Thoracic aorta (tissue), 2 donors: ENCODE measurements at regions not wholly inside any gene's neighbourhood (a gene's known extent, or its start where the extent isn't known, plus 50 kb on each side); places are given as distances from the start of the nearest gene placed in this dataset.

ENCODE experiments used
- ATAC-seq: fragments of 150-250 bp; one replicate; pipeline ENCODE4 v1.8.0; 2017; ENCODE audit warnings: low read depth; ENCODE audit not compliant: insufficient number of reproducible peaks, low FRiP score
- DNase-seq: peaks from one replicate; pipeline ENCODE4 v3.0.0-alpha.2; 2020; ENCODE audit warnings: low spot score
- H3K27ac ChIP-seq, 2 donors: fragments of 200-600 bp; sonication (generic); 1 replicate in 1 of 2; 2 replicates in 1 of 2; pipeline ENCODE4 v1.5.1; 2016; ENCODE audit warnings: mild to moderate bottlenecking in 2 of 2, moderate library complexity in 2 of 2
- H3K27me3 ChIP-seq: fragments of 200-600 bp; sonication (generic); replicated peaks from 2 replicates; pipeline ENCODE4 v1.6.0; 2016; ENCODE audit warnings: mild to moderate bottlenecking; ENCODE audit not compliant: insufficient read depth
- H3K36me3 ChIP-seq: fragments of 200-600 bp; sonication (generic); one replicate; pipeline ENCODE4 v1.5.1; 2016
- H3K4me1 ChIP-seq, 2 donors: fragments of 200-600 bp; sonication (generic); 1 replicate in 1 of 2; 2 replicates in 1 of 2; pipeline versions ENCODE4 v1.5.1 to v1.6.0; 2016; ENCODE audit warnings: low read depth in 2 of 2, mild to moderate bottlenecking in 1 of 2; ENCODE audit not compliant: control insufficient read depth in 1 of 2
- H3K4me3 ChIP-seq: fragments of 200-600 bp; sonication (generic); 2 replicates; pipeline ENCODE4 v1.5.1; 2016; ENCODE audit warnings: mild to moderate bottlenecking
- H3K9me3 ChIP-seq: fragments of 200-600 bp; sonication (generic); 2 replicates; pipeline ENCODE4 v1.5.1; 2016
- TF ChIP-seq, protein P1 (sequence below): fragments of 200-600 bp; sonication (generic); IDR thresholded peaks from one replicate; pipeline ENCODE4 v1.5.1; 2019; ENCODE audit warnings: antibody characterized with exemption

- no peak for ATAC-seq
- TF ChIP-seq, protein P1, sequence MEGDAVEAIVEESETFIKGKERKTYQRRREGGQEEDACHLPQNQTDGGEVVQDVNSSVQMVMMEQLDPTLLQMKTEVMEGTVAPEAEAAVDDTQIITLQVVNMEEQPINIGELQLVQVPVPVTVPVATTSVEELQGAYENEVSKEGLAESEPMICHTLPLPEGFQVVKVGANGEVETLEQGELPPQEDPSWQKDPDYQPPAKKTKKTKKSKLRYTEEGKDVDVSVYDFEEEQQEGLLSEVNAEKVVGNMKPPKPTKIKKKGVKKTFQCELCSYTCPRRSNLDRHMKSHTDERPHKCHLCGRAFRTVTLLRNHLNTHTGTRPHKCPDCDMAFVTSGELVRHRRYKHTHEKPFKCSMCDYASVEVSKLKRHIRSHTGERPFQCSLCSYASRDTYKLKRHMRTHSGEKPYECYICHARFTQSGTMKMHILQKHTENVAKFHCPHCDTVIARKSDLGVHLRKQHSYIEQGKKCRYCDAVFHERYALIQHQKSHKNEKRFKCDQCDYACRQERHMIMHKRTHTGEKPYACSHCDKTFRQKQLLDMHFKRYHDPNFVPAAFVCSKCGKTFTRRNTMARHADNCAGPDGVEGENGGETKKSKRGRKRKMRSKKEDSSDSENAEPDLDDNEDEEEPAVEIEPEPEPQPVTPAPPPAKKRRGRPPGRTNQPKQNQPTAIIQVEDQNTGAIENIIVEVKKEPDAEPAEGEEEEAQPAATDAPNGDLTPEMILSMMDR = no peak
- Histone ChIP-seq H3K4me1 (peaks cover 12 to 45% of the 10 kb centered on the region in 2 donors), H3K27me3 (no peaks in the 10 kb centered on the region), H3K36me3 (no peaks in the 10 kb centered on the region), H3K27ac (peak overlapping the region in 1 of 2 donors; percentile 23), H3K9me3 (no peaks in the 10 kb centered on the region), H3K4me3 (no peak overlapping the region)
- DNase-seq = no peak
These were observed 52.3 kb upstream of the MRTFB start for GRCh38 chr16:14018851-14019250.

- TF ChIP-seq, protein P1 = no peak
- H3K4me1 ChIP-seq = peaks cover 6 to 40% of the 10 kb centered on the region in 2 donors
- H3K27ac ChIP-seq = no peak overlapping the region
- DNase-seq (no peak), ATAC-seq (no peak)
- H3K9me3 ChIP-seq = no peaks in the 10 kb centered on the region
- no peaks in the 10 kb centered on the region for H3K27me3 ChIP-seq
- H3K4me3 ChIP-seq = no peak overlapping the region
- H3K36me3 ChIP-seq = no peaks in the 10 kb centered on the region
These were observed 51.0 kb upstream of the MRTFB start for GRCh38 chr16:14020141-14020540.
